ENCODE measurements at regions not wholly inside any gene's neighbourhood (a gene's known extent, or its start where the extent isn't known, plus 50 kb on each side); places are given as distances from the start of the nearest gene placed in this dataset.

GRCh38 chr2:122681626-122682025 lies 926.2 kb downstream of the TSN start:
- H3K27ac ChIP-seq (ENCODE audit: low read length), result no peak overlapping the region
- H4K20me1 ChIP-seq (ENCODE audit: insufficient read depth, low read length), result no peaks in the 10 kb centered on the region
- H3K79me2 ChIP-seq (ENCODE audit: low read length), result no peaks in the 10 kb centered on the region
- no peak overlapping the region for H3K4me2 ChIP-seq (ENCODE audit: low read length)
- TF ChIP-seq EZH2phosphoT487 (IDR thresholded peaks at IDR 0.05; ENCODE audit: low read depth), result no peak
- TF ChIP-seq CTCF (IDR thresholded peaks at IDR 0.05; ENCODE audit: low read depth, low read length), result no peak
- no peaks in the 10 kb centered on the region for H3K4me1 ChIP-seq (ENCODE audit: low read length)
- peaks cover 3% of the 10 kb centered on the region for H3K36me3 ChIP-seq (replicated peaks; ENCODE audit: low read depth, low read length)
- H2AFZ ChIP-seq (ENCODE audit: low read depth, low read length), result no peak overlapping the region
- H3K9me3 ChIP-seq (ENCODE audit: insufficient read depth, low read length), result peaks cover 8% of the 10 kb centered on the region; the same call in 1 of the 2 replicates
- H3K9ac ChIP-seq (ENCODE audit: low read length), result no peak overlapping the region
- no peak overlapping the region for H3K4me3 ChIP-seq (ENCODE audit: low read length)
- no peaks in the 10 kb centered on the region for H3K27me3 ChIP-seq (ENCODE audit: low read depth, low read length)

- Histone ChIP-seq H3K79me2 (ENCODE audit: low read length) (no peaks in the 10 kb centered on the region), H3K9ac (ENCODE audit: low read length) (no peak overlapping the region), H3K4me3 (ENCODE audit: low read length) (no peak overlapping the region), H3K9me3 (ENCODE audit: insufficient read depth, low read length) (peaks cover 8% of the 10 kb centered on the region; the same call in 1 of the 2 replicates), H2AFZ (ENCODE audit: low read depth, low read length) (no peak overlapping the region), H3K36me3 (replicated peaks; ENCODE audit: low read depth, low read length) (peaks cover 3% of the 10 kb centered on the region), H4K20me1 (ENCODE audit: insufficient read depth, low read length) (no peaks in the 10 kb centered on the region), H3K27me3 (ENCODE audit: low read depth, low read length) (no peaks in the 10 kb centered on the region), H3K4me1 (ENCODE audit: low read length) (no peaks in the 10 kb centered on the region), H3K4me2 (ENCODE audit: low read length) (no peak overlapping the region), H3K27ac (ENCODE audit: low read length) (no peak overlapping the region)
- TF ChIP-seq CTCF (IDR thresholded peaks at IDR 0.05; ENCODE audit: low read depth, low read length), result no peak
- no peak for TF ChIP-seq EZH2phosphoT487 (IDR thresholded peaks at IDR 0.05; ENCODE audit: low read depth)
Measured at GRCh38 chr2:122682356-122682755, 926.9 kb downstream of the TSN start.

GRCh38 chr2:122683018-122683417 lies 927.6 kb downstream of the TSN start:
- Histone ChIP-seq H3K4me2 (ENCODE audit: low read length) (no peak overlapping the region), H3K36me3 (replicated peaks; ENCODE audit: low read depth, low read length) (peaks cover 3% of the 10 kb centered on the region), H3K79me2 (ENCODE audit: low read length) (no peaks in the 10 kb centered on the region), H2AFZ (ENCODE audit: low read depth, low read length) (no peak overlapping the region), H3K27ac (ENCODE audit: low read length) (no peak overlapping the region), H3K27me3 (ENCODE audit: low read depth, low read length) (no peaks in the 10 kb centered on the region), H3K9ac (ENCODE audit: low read length) (no peak overlapping the region), H3K4me1 (ENCODE audit: low read length) (no peaks in the 10 kb centered on the region), H4K20me1 (ENCODE audit: insufficient read depth, low read length) (no peaks in the 10 kb centered on the region), H3K4me3 (ENCODE audit: low read length) (no peak overlapping the region), H3K9me3 (ENCODE audit: insufficient read depth, low read length) (peaks cover 8% of the 10 kb centered on the region; the same call in 1 of the 2 replicates)
- no peak for TF ChIP-seq CTCF (IDR thresholded peaks at IDR 0.05; ENCODE audit: low read depth, low read length)

DNA sequence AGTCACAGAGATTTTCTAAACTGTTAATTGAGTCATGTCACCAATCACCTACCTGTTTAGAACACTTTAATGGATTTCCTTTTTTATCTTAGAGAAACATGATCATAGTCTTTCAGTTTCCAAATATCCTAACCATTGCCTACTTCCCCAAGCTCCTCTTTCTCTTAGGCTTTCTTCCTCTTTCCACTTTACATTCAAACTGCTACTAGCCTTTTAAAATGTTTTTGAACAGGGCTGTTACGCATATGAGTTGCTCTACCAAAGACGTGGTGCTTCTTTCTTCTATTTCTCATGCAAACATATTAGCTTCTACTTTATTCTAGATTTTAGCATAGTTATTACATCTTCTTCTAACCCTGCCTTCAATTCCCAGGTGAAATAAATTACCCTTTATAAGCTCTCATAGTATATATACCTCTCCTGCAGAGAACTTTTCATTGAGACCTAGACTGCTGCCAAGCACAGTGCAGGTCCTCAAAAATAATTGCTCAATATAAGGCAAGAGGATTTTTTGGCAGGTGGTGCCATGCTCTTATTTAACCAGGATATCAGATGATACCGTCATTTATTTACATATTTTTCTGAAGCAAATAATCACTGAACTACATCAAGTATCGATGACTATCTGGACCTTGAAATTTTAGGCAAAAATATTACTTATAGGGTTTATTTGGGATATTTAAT lies 937.1 kb downstream of the TSN start:
- 0 out of 2 replicates have a peak overlapping the region, but pooled peaks have one; percentile 3 for H2AFZ ChIP-seq (ENCODE audit: low read depth, low read length)
- H3K4me1 ChIP-seq (ENCODE audit: low read length), result peaks cover 31% of the 10 kb centered on the region
- H3K27me3 ChIP-seq (ENCODE audit: low read depth, low read length), result no peaks in the 10 kb centered on the region
- peak overlapping the region; percentile 80 for H3K27ac ChIP-seq (ENCODE audit: low read length)
- no peaks in the 10 kb centered on the region for H3K9me3 ChIP-seq (ENCODE audit: insufficient read depth, low read length)
- peak overlapping the region; percentile 24; the same call in 1 of the 2 replicates for H3K9ac ChIP-seq (ENCODE audit: low read length)
- no peak for TF ChIP-seq CTCF (IDR thresholded peaks at IDR 0.05; ENCODE audit: low read depth, low read length)
- no peak for TF ChIP-seq EZH2phosphoT487 (IDR thresholded peaks at IDR 0.05; ENCODE audit: low read depth)
- H3K4me2 ChIP-seq (ENCODE audit: low read length), result peak overlapping the region; percentile 33
- H3K4me3 ChIP-seq (ENCODE audit: low read length), result peak overlapping the region; percentile 17; the same call in 1 of the 2 replicates
- H3K79me2 ChIP-seq (ENCODE audit: low read length), result no peaks in the 10 kb centered on the region
- H3K36me3 ChIP-seq (replicated peaks; ENCODE audit: low read depth, low read length), result peaks cover 21% of the 10 kb centered on the region
- H4K20me1 ChIP-seq (ENCODE audit: insufficient read depth, low read length), result no peaks in the 10 kb centered on the region

All from OCI-LY3 (cell line).